Endothelial cell of hepatic sinusoid (primary cell): ENCODE measurements at regions not wholly inside any gene's neighbourhood (a gene's known extent, or its start where the extent isn't known, plus 50 kb on each side); places are given as distances from the start of the nearest gene placed in this dataset.
"Not testable (repeated sequence)": the region's sequence is repeated elsewhere in the genome, so short reads cannot be mapped to it uniquely, and the experiment has no call there.

Experiments used
- in situ Hi-C: cut with HindIII; loops from 2 replicates; pipeline ENCODE4 v1.10.0; 2017; ENCODE audit warnings: low sequenced_read_pairs

- in situ Hi-C loops, result no loop called here
Measured at GRCh38 chr6:9851006-9851405, 563.9 kb downstream of the TFAP2A start.

- in situ Hi-C loops, result no loop called here
Measured at GRCh38 chr6:9848094-9848493, 566.8 kb downstream of the TFAP2A start.

GRCh38 chr6:9841886-9842725, 572.8 kb downstream of the TFAP2A start:
- in situ Hi-C loops, result no loop called here

GRCh38 chr6:9834233-9834632, 580.6 kb downstream of the TFAP2A start:
- in situ Hi-C loops, result no loop called here

- in situ Hi-C loops, result no loop called here
Measured at GRCh38 chr6:9831783-9832182, 583.1 kb downstream of the TFAP2A start.

GRCh38 chr6:9830808-9831207, 584.1 kb downstream of the TFAP2A start:
- in situ Hi-C loops, result no loop called here

- in situ Hi-C loops, result no loop called here
Measured at GRCh38 chr6:9825526-9825925, 589.3 kb downstream of the TFAP2A start.

- in situ Hi-C loops, result not testable (repeated sequence)
Measured at GRCh38 chr6:9810727-9811126, 604.1 kb downstream of the TFAP2A start.

- in situ Hi-C loops, result no loop called here
Measured at GRCh38 chr6:9810286-9810685, 604.6 kb downstream of the TFAP2A start.

GRCh38 chr6:9806195-9806594, 608.7 kb downstream of the TFAP2A start:
- in situ Hi-C loops, result no loop called here

GRCh38 chr6:9801249-9801754, 613.6 kb downstream of the TFAP2A start:
- in situ Hi-C loops, result no loop called here

- in situ Hi-C loops, result no loop called here
Measured at GRCh38 chr6:9799582-9799981, 615.3 kb downstream of the TFAP2A start.

GRCh38 chr6:9796827-9797226, 618.0 kb downstream of the TFAP2A start:
- in situ Hi-C loops, result no loop called here

GRCh38 chr6:9795880-9796279, 619.0 kb downstream of the TFAP2A start:
- in situ Hi-C loops, result no loop called here

GRCh38 chr6:9789201-9789600, 625.7 kb downstream of the TFAP2A start:
- in situ Hi-C loops, result no loop called here

GRCh38 chr6:9784786-9785185, 630.1 kb downstream of the TFAP2A start:
- in situ Hi-C loops, result no loop called here

GRCh38 chr6:9783567-9783966, 631.3 kb downstream of the TFAP2A start:
- in situ Hi-C loops, result no loop called here

- in situ Hi-C loops, result no loop called here
Measured at GRCh38 chr6:9766240-9766915, 648.5 kb downstream of the TFAP2A start.

GRCh38 chr6:9761220-9761619, 653.7 kb downstream of the TFAP2A start:
- in situ Hi-C loops, result no loop called here

- in situ Hi-C loops, result no loop called here
Measured at GRCh38 chr6:9754515-9754914, 660.4 kb downstream of the TFAP2A start.

- in situ Hi-C loops, result no loop called here
Measured at GRCh38 chr6:9745966-9746365, 668.9 kb downstream of the TFAP2A start.

GRCh38 chr6:9745476-9745875, 669.4 kb downstream of the TFAP2A start:
- in situ Hi-C loops, result no loop called here
